Stomach (tissue), 8 donors: ENCODE measurements at regions not wholly inside any gene's neighbourhood (a gene's known extent, or its start where the extent isn't known, plus 50 kb on each side); places are given as distances from the start of the nearest gene placed in this dataset.
A peak's percentile ranks its signal among the peaks of the same experiment; 100 is the strongest.

Source experiments
- DNase-seq, 2 donors: peaks; one replicate each; pipeline versions ENCODE4 v3.0.0 to v3.0.0-alpha.2; 2013 to 2019
- H3K27ac ChIP-seq, 5 donors: fragments of 200-600 bp in 4 of 5; sonication (generic) in 4 of 5; one replicate each; pipeline ENCODE4 v1.5.1; 2013 to 2019; ENCODE audit warnings: mild to moderate bottlenecking in 1 of 5, moderate library complexity in 1 of 5
- H3K27me3 ChIP-seq, 3 donors: fragments of 200-600 bp; sonication (generic); one replicate each; pipeline ENCODE4 v1.5.1; 2017 to 2019; ENCODE audit warnings: mixed run types in 1 of 3
- H3K36me3 ChIP-seq, 4 donors: fragments of 200-600 bp; sonication (generic); 1 replicate in 3 of 4; 2 replicates in 1 of 4; pipeline ENCODE4 v1.5.1; 2016 to 2019
- H3K4me1 ChIP-seq, 4 donors: fragments of 200-600 bp; sonication (generic); one replicate each; pipeline ENCODE4 v1.5.1; 2016 to 2019
- H3K4me3 ChIP-seq, 4 donors: fragments of 200-600 bp; sonication (generic) in 3 of 4; one replicate each; pipeline ENCODE4 v1.5.1; 2016 to 2019; ENCODE audit warnings: mild to moderate bottlenecking in 1 of 4
- H3K9me3 ChIP-seq, 4 donors: fragments of 200-600 bp; sonication (generic); one replicate each; pipeline ENCODE4 v1.5.1; 2016 to 2019
- EP300 ChIP-seq: sonication (generic); formaldehyde crosslinking; IDR thresholded peaks from one replicate; pipeline ENCODE4 v1.6.1; 2017; ENCODE audit warnings: antibody characterized with exemption
- POLR2A ChIP-seq, 4 donors: fragments of 450-650 bp; IDR thresholded peaks; one replicate each; pipeline ENCODE4 v1.6.1; 2016; ENCODE audit warnings: antibody characterized with exemption in 4 of 4, control low read depth in 2 of 4, mild to moderate bottlenecking in 1 of 4, moderate library complexity in 1 of 4
- POLR2AphosphoS5 ChIP-seq, 3 donors: sonication (generic); formaldehyde crosslinking; IDR thresholded peaks; one replicate each; pipeline ENCODE4 v1.6.1; 2016; ENCODE audit warnings: antibody characterized with exemption in 3 of 3
- WGBS, 5 donors: extraction: QIAGEN DNeasy Blood & Tissue Kit in 3 of 5; methylation state at CpG; one replicate each; pipeline versions ENCODE4 v1.1.5 to v1.1.7; 2013 to 2018; 5-methylcytosine and 5-hydroxymethylcytosine counted together
- intact Hi-C: fragments of 100-400 bp; cut with DNase I; formaldehyde crosslinking; loops from one replicate; pipeline ENCODE4 v1.15.1; 2023; ENCODE audit warnings: low total_unique reads
- TF ChIP-seq, protein P1 (sequence below), 7 experiments: fragments of 450-650 bp in 4 of 7; fragments of 200-600 bp in 3 of 7; sonication (generic) in 3 of 7; IDR thresholded peaks; one replicate each; pipeline ENCODE4 v1.5.1; 2016 to 2019; ENCODE audit warnings: antibody characterized with exemption in 7 of 7, control low read depth in 2 of 7, mild to moderate bottlenecking in 1 of 7
- donor health status: healthy with polysubstance abuse.
- donor health status: Bipolar disorder and iron deficiency.
- donor health status: healthy.

DNA sequence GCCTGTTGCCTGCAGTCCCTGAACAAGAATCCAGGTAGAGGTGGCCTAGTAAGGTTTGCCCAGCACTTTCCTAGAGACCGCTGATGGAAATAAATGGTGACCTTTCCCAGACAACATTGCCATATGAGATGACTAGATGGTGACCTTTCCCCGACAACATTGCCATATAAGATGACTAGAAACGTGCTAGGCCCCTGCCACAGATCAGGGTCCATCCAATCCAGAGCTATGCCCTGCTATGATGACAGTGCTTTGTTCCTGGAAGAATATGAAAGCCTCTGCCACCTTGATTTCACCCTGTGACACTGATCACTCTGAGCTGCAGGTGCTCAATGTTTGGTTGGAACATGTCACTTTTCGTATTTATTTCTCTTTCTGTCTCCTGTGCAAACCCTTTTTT is 133.8 kb upstream of the SPTLC3 start:
- no peak overlapping the region for H3K27ac ChIP-seq
- WGBS, 5 donors, result 70 to 76% (median 74%) methylated on average over 4 of the region's 4 CpGs
- no peaks in the 10 kb centered on the region for H3K9me3 ChIP-seq
- DNase-seq, result no peak
- H3K27me3 ChIP-seq, result no peaks in the 10 kb centered on the region
- TF ChIP-seq POLR2AphosphoS5 (IDR thresholded peaks at IDR 0.05) (no peak), POLR2A (IDR thresholded peaks at IDR 0.05) (no peak), EP300 (no peak)
- H3K36me3 ChIP-seq, result no peaks in the 10 kb centered on the region
- intact Hi-C loops, result no loop called here
- H3K4me1 ChIP-seq, result no peaks in the 10 kb centered on the region
- no peak overlapping the region for H3K4me3 ChIP-seq

DNA sequence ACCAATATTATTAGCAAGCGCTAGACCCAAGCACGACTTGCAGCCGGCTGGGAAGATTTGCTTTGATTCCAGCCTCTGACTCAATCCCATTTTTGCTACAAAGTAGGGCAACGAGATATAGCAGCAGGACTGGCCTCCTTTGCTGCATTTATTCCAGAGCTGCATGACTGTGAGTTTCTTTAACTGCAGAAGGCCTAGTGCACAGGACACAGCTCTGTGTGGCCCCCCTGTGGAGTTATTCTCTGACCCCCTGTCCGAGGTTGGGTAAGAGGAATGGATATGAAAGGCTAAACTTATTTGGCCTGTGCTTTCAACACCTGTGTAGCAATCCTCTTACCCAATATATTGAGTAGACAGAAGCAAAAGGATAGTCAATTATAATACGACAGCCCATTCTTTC is 133.3 kb upstream of the SPTLC3 start:
- no peaks in the 10 kb centered on the region for H3K4me1 ChIP-seq
- intact Hi-C loops, result no loop called here
- no peaks in the 10 kb centered on the region for H3K9me3 ChIP-seq
- H3K36me3 ChIP-seq, result no peaks in the 10 kb centered on the region
- H3K27me3 ChIP-seq, result no peaks in the 10 kb centered on the region
- WGBS, 5 donors, result 51 to 75% (median 62%) methylated on average over 6 of the region's 6 CpGs
- DNase-seq, result no peak
- no peak overlapping the region for H3K27ac ChIP-seq
- TF ChIP-seq EP300 (no peak), POLR2A (IDR thresholded peaks at IDR 0.05) (no peak), POLR2AphosphoS5 (IDR thresholded peaks at IDR 0.05) (no peak)
- TF ChIP-seq, protein P1, sequence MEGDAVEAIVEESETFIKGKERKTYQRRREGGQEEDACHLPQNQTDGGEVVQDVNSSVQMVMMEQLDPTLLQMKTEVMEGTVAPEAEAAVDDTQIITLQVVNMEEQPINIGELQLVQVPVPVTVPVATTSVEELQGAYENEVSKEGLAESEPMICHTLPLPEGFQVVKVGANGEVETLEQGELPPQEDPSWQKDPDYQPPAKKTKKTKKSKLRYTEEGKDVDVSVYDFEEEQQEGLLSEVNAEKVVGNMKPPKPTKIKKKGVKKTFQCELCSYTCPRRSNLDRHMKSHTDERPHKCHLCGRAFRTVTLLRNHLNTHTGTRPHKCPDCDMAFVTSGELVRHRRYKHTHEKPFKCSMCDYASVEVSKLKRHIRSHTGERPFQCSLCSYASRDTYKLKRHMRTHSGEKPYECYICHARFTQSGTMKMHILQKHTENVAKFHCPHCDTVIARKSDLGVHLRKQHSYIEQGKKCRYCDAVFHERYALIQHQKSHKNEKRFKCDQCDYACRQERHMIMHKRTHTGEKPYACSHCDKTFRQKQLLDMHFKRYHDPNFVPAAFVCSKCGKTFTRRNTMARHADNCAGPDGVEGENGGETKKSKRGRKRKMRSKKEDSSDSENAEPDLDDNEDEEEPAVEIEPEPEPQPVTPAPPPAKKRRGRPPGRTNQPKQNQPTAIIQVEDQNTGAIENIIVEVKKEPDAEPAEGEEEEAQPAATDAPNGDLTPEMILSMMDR (IDR thresholded peaks at IDR 0.05), result no peak
- H3K4me3 ChIP-seq, result no peak overlapping the region

DNA sequence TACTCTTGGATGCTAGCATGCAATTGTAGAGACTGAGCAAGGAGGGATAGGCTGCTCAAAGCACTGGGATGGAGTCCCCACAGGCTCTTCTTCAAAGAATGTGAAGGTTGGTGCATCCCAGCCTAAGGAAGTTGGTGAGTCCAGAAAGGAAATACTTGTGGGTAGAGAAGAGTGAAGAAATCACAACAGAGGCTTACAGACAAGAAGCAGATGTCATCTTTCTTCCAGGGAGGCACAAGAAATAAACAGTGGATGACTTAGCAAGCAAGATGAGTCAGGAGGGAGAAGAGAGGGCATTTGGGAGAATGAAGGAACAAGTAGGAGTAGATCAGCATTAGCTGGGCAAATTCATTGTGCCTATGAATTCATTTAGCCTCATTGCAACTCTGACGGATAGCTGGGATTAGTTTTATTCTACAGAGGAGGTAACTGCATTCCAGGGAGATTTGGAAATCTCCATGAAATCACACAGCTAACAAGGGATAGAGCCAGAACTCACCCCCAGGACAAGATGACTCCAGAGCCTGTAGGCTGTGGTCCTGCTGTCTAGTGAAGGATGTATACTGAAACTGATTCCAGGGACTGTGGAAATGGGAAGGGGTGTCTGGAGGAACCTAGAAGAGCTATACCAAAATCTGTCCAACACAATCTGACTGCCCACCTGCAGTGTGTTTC is 125.8 kb upstream of the SPTLC3 start:
- intact Hi-C loops, result no loop called here
- no peak for DNase-seq
- no peaks in the 10 kb centered on the region for H3K27me3 ChIP-seq
- TF ChIP-seq POLR2AphosphoS5 (IDR thresholded peaks at IDR 0.05), result peak in 1 of 3 donors; percentile 16
- TF ChIP-seq, protein P1 (IDR thresholded peaks at IDR 0.05), result no peak
- no peak overlapping the region for H3K27ac ChIP-seq
- H3K4me3 ChIP-seq, result no peak overlapping the region
- no peaks in the 10 kb centered on the region for H3K36me3 ChIP-seq
- WGBS, 5 donors, result 57 to 79% (median 63%) methylated on average over 1 of the region's 1 CpG
- no peaks in the 10 kb centered on the region for H3K9me3 ChIP-seq
- no peaks in the 10 kb centered on the region for H3K4me1 ChIP-seq

DNA sequence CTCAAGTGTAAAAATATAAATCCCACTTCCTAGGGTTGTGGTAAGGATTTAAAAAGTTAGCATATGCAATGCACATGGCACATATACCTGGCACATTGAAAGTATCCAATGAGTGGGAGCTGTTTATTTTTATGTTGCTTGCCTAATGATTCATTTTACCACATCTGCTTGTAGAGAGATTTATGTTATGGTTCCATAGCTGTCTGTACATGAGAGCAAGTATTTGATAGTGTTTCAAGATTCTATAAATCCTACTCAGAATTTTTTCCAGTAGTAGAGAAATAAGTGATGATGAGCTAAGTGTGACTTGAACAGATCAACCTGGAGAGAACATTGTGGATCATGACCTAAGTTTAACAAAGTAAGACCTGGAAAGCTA is 125.3 kb upstream of the SPTLC3 start:
- Histone ChIP-seq H3K4me3 (no peak overlapping the region), H3K27ac (no peak overlapping the region), H3K36me3 (no peaks in the 10 kb centered on the region), H3K27me3 (no peaks in the 10 kb centered on the region), H3K4me1 (no peaks in the 10 kb centered on the region), H3K9me3 (no peaks in the 10 kb centered on the region)
- no peak for DNase-seq
- intact Hi-C loops, result no loop called here
- TF ChIP-seq POLR2A (IDR thresholded peaks at IDR 0.05), result no peak
- TF ChIP-seq POLR2AphosphoS5 (IDR thresholded peaks at IDR 0.05), result no peak
- TF ChIP-seq, protein P1 (IDR thresholded peaks at IDR 0.05), result no peak

DNA sequence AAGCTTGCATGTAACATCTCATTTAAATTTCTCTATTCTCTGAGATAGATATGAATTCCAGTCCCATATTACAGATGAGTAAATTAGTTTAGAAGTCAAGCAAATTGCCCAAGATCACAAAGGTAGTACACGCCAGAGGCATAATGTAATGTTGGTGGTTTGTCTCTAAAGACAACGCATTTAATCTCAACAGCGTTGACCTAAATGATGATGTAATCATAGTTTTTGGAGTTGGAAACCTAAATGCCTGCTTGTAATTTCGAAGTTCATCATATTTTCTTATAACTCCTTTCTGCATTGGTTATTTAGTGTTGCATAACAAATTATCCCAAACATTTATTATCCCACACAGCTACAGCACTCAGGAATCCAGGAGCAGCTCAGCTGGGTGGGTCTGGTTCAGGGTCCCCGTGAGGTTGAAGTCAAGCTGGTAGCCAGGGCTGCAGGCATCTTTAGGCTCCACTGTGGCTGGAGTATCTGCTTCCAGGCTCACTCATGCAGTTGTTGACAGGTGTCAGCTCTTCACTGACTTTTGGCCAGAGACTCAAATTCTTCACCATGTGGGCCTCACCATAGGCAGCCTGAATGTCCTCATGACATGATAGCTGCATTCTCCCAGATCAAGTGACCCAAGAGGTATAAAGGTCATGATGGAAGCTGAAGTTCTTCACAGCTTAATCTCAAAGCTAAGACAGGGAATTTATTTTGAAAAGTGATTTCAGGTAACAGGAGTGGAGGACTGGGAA is 122.0 kb upstream of the SPTLC3 start:
- 73 to 77% (median 76%) methylated on average over 5 of the region's 5 CpGs for WGBS, 5 donors
- H3K27me3 ChIP-seq, result no peaks in the 10 kb centered on the region

More for the DNA sequence above, 122.0 kb upstream of the SPTLC3 start:
- intact Hi-C loops, result no loop called here
- no peaks in the 10 kb centered on the region for H3K9me3 ChIP-seq
- no peak overlapping the region for H3K27ac ChIP-seq
- no peak for DNase-seq
- no peaks in the 10 kb centered on the region for H3K36me3 ChIP-seq
- TF ChIP-seq POLR2A (IDR thresholded peaks at IDR 0.05), result no peak
- TF ChIP-seq EP300, result no peak
- no peak for TF ChIP-seq POLR2AphosphoS5 (IDR thresholded peaks at IDR 0.05)
- TF ChIP-seq, protein P1 (IDR thresholded peaks at IDR 0.05), result no peak
- H3K4me1 ChIP-seq, result no peaks in the 10 kb centered on the region
- no peak overlapping the region for H3K4me3 ChIP-seq
